Kidney (tissue), 13 donors: ENCODE measurements at regions not wholly inside any gene's neighbourhood (a gene's known extent, or its start where the extent isn't known, plus 50 kb on each side); places are given as distances from the start of the nearest gene placed in this dataset.
"Not testable (repeated sequence)": the region's sequence is repeated elsewhere in the genome, so short reads cannot be mapped to it uniquely, and the experiment has no call there.

Experiments
- DNase-seq, 5 donors: peaks; one replicate each; pipeline ENCODE4 v3.0.0-alpha.2; 2013 to 2020
- FAIRE-seq: peaks from 2 replicates; lab custom pipeline; 2012; peaks lifted over from hg19 to GRCh38; lab: Jason Lieb, UNC
- H3K27ac ChIP-seq, 2 donors: one replicate each; pipeline ENCODE4 v1.7.0; 2013; ENCODE audit warnings: low read depth in 2 of 2, low read length in 2 of 2, inconsistent platforms in 1 of 2
- H3K27me3 ChIP-seq: one replicate; pipeline ENCODE4 v1.7.1; 2013; ENCODE audit warnings: low read length, inconsistent platforms; ENCODE audit not compliant: control insufficient read depth, insufficient read depth
- H3K36me3 ChIP-seq, 3 donors: one replicate each; pipeline versions ENCODE4 v1.7.0 to v1.7.1; 2013; ENCODE audit warnings: low read length in 3 of 3, control low read depth in 1 of 3, inconsistent platforms in 1 of 3; ENCODE audit not compliant: insufficient read depth in 3 of 3, control insufficient read depth in 2 of 3
- H3K4me1 ChIP-seq, 3 donors: one replicate each; pipeline versions ENCODE4 v1.7.0 to v1.7.1; 2013; ENCODE audit warnings: low read length in 3 of 3, inconsistent platforms in 1 of 3, low read depth in 1 of 3; ENCODE audit not compliant: control insufficient read depth in 2 of 3, insufficient read depth in 2 of 3
- H3K4me3 ChIP-seq, 3 donors: one replicate each; pipeline versions ENCODE4 v1.7.0 to v1.8.1; 2013; ENCODE audit warnings: low read length in 3 of 3, control low read depth in 1 of 3, inconsistent platforms in 1 of 3
- H3K9ac ChIP-seq, 3 donors: one replicate each; pipeline versions ENCODE4 v1.7.0 to v1.7.1; 2013; ENCODE audit warnings: low read length in 3 of 3, control low read depth in 1 of 3, inconsistent platforms in 1 of 3
- H3K9me3 ChIP-seq, 3 donors: one replicate each; pipeline versions ENCODE4 v1.7.0 to v1.7.1; 2013; ENCODE audit warnings: low read length in 3 of 3, control low read depth in 1 of 3, inconsistent platforms in 1 of 3; ENCODE audit not compliant: control insufficient read depth in 2 of 3, insufficient read depth in 1 of 3
- CTCF ChIP-seq: IDR thresholded peaks from 3 replicates; pipeline ENCODE4 v1.5.1; 2012; ENCODE audit warnings: mild to moderate bottlenecking, moderate library complexity, borderline replicate concordance; ENCODE audit not compliant: insufficient read depth; ENCODE audit errors: extremely low read depth
- intact Hi-C: fragments of 100-400 bp; cut with DNase I; formaldehyde crosslinking; loops from one replicate; pipeline ENCODE4 v1.11.1; 2022
- donor health status: control.
- donor health status: control.
- donor health status: control.
- donor health status: control.
- donor health status: control.
- donor health status: DM: yes; HTN: yes; CAD: no.
- donor health status: Normal renal cell carcinoma (clear cell type).

- Histone ChIP-seq H3K9ac (no peak overlapping the region), H3K27me3 (peaks cover 2% of the 10 kb centered on the region), H3K27ac (no peak overlapping the region), H3K4me1 (peaks cover 0 to 3% (median 0%) of the 10 kb centered on the region in 3 donors), H3K36me3 (no peaks in the 10 kb centered on the region), H3K4me3 (no peak overlapping the region), H3K9me3 (no peaks in the 10 kb centered on the region)
- DNase-seq (no peak), FAIRE-seq (no peak)
- no peak for TF ChIP-seq CTCF
- intact Hi-C loops, result loop anchor here (10.0 kb wide), 2 partner anchors 281 to 401 kb away; no protein-coding TSS in a partner anchor
These were observed 88.0 kb upstream of the SYT13 start for GRCh38 chr11:45374130-45374529.

DNA sequence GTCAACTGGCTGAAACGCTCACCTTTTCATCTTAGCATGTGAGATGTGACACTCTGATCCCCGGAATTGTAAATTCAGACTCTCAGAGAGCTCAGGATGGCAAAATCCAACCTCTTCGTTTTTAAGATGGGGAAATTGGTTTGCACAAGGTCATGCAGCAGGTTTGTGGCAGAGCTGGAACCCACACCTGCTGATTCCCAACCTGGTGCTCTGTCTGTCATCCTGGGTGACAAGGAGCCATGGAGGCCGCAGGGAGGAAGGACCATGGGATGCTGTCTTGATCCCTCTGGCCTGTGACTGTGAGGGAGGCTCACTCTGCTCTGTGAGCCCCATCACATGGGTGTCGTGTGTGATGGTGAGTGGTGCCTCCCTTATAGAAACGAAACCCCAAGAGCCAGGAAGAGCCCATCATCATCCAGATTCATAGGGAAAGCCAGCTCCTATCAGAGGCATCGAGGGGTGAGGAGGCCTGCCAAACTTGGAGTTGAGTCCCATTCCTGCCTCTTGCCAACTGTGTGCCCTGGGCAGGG, 87.4 kb upstream of the SYT13 start:
- Histone ChIP-seq H3K9me3 (no peaks in the 10 kb centered on the region), H3K4me3 (no peak overlapping the region), H3K36me3 (no peaks in the 10 kb centered on the region), H3K9ac (no peak overlapping the region), H3K27me3 (peaks cover 2% of the 10 kb centered on the region), H3K4me1 (peaks cover 0 to 3% (median 0%) of the 10 kb centered on the region in 3 donors), H3K27ac (no peak overlapping the region)
- no peak for TF ChIP-seq CTCF
- intact Hi-C loops, result loop anchor here (10.0 kb wide), 2 partner anchors 281 to 401 kb away; no protein-coding TSS in a partner anchor
- FAIRE-seq, result no peak
- peak in 1 of 5 donors; percentile 18 for DNase-seq

GRCh38 chr11:45372414-45372813, 86.3 kb upstream of the SYT13 start:
- not testable (repeated sequence) for FAIRE-seq
- intact Hi-C loops, result loop anchor here (10.0 kb wide), 2 partner anchors 282 to 402 kb away; no protein-coding TSS in a partner anchor

DNA sequence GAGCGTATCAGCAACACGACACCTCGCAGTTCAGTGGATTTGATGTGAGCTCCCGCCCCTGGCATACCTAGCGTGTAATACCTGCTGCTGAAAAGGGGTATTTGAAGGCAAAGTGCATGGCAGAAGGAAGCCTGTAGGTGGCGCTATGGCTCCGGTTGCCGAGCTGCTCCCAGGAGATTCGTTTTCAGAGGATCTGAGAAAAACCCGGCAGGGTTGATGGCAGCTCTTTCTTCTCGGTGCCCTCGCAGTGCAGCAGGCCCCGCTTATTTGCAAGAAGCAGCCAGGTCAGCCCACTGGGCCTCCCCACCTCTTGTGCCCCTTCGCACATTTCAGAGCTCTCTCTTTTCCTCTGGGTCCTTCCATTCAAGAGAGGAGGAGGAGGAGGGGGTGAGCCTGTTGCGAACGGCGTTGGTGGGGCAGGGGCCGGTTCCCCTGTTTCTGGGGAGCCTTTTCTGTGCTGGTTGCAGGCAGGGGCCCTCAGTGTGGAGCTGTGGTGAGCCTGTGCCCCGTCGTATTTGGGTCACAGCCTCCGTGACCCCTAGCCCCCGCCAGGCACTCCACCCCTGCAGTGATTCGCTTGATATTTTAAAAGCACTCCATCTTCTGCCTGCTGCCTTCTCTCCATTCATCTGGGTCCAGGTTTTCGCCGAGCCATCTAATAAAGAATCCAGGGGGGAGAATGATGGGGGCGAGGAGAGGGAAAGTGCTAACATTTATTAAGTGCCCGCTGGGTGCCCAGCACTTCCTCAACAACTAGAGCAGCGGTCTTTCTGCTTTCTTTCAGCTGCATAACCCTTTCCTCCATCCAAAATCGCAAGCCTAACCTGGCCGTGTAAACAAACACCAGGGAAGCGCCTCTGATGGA, 85.3 kb upstream of the SYT13 start:
- FAIRE-seq (no peak), DNase-seq (peak in 4 of 5 donors; percentile 90 to 93 (median 92))
- Histone ChIP-seq H3K4me3 (no peak overlapping the region), H3K4me1 (peaks cover 0 to 3% (median 0%) of the 10 kb centered on the region in 3 donors), H3K27me3 (peaks cover 2% of the 10 kb centered on the region), H3K9me3 (no peaks in the 10 kb centered on the region), H3K36me3 (no peaks in the 10 kb centered on the region), H3K9ac (no peak overlapping the region), H3K27ac (no peak overlapping the region)
- TF ChIP-seq CTCF, result peak; percentile 87
- intact Hi-C loops, result loop anchor here (10.0 kb wide), 2 partner anchors 283 to 403 kb away; no protein-coding TSS in a partner anchor

More at GRCh38 chr11:45372414-45372813, 86.3 kb upstream of the SYT13 start:
- not testable (repeated sequence) for H3K9ac ChIP-seq, H3K27ac ChIP-seq, H3K27me3 ChIP-seq, H3K9me3 ChIP-seq, H3K4me1 ChIP-seq, H3K36me3 ChIP-seq, H3K4me3 ChIP-seq
- DNase-seq, result peak in 1 of 5 donors; percentile 29
